ENCODE measurements at regions not wholly inside any gene's neighbourhood (a gene's known extent, or its start where the extent isn't known, plus 50 kb on each side); places are given as distances from the start of the nearest gene placed in this dataset.

DNA sequence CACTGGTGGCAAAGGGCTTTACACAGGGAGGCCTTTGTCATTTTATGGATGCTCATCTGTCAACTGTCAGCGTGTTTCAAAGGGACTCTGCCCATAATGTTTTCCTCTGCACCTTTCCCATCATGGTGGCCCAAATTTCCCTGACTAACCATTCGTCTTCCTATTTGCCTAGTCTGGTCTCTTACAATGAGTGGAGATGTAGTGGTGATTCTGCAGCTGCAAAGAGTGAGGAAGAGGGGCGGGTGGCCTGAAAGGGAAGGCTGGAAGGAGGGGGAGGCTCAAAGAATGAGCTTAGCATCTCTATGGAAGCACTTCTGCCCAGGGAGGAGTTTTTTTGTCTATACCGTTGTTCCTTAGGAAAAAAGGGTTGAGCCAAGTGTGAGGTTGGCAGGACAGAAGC is 447.5 kb downstream of the NKX6-1 start:
- TF ChIP-seq CTCF (conservative IDR thresholded peaks at IDR 0.05; ENCODE audit: low read depth, low read length), result no peak
- TF ChIP-seq EZH2 (IDR thresholded peaks at IDR 0.05; ENCODE audit: borderline replicate concordance, low read depth, low read length, poor library complexity, severe bottlenecking), result no peak
